Esophagus muscularis mucosa (tissue), 4 donors: ENCODE measurements at regions not wholly inside any gene's neighbourhood (a gene's known extent, or its start where the extent isn't known, plus 50 kb on each side); places are given as distances from the start of the nearest gene placed in this dataset.

ENCODE experiments used
- CTCF ChIP-seq, 3 experiments: fragments of 200-600 bp in 2 of 3; fragments of 450-650 bp in 1 of 3; sonication (generic) in 2 of 3; IDR thresholded peaks; one replicate each; pipeline ENCODE4 v1.5.1; 2017 to 2019; ENCODE audit warnings: antibody characterized with exemption in 3 of 3, mild to moderate bottlenecking in 2 of 3, moderate library complexity in 1 of 3
- EP300 ChIP-seq: sonication (generic); formaldehyde crosslinking; IDR thresholded peaks from one replicate; pipeline ENCODE4 v1.6.1; 2017; ENCODE audit warnings: antibody characterized with exemption
- POLR2A ChIP-seq: fragments of 450-650 bp; IDR thresholded peaks from one replicate; pipeline ENCODE4 v1.6.1; 2017; ENCODE audit warnings: antibody characterized with exemption, moderate library complexity, mild to moderate bottlenecking, low read depth
- POLR2AphosphoS5 ChIP-seq, 2 donors: sonication (generic); formaldehyde crosslinking; IDR thresholded peaks; one replicate each; pipeline ENCODE4 v1.6.1; 2017; ENCODE audit warnings: antibody characterized with exemption in 2 of 2

DNA sequence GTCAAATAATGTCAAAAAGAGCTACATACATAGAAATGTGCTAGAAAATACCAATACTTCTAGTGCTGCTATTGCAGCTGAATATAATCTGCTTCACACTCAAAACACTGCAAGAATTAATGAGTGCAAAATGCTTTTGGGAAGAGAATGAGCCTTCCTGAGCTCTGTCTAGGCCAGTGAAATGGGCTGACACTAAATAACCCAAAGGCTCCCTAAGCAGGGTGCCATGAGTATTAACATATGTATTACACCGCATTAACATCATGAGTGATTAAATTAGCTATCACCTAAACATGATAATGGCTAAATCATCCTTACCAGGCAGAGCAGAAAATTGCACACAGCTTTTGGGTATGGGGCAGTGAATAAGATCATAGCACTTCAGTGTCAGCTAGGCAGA, 806.3 kb upstream of the NECTIN3 start:
- TF ChIP-seq CTCF (IDR thresholded peaks at IDR 0.05) (no peak), POLR2A (no peak), POLR2AphosphoS5 (IDR thresholded peaks at IDR 0.05) (no peak), EP300 (no peak)
